ENCODE measurements at regions not wholly inside any gene's neighbourhood (a gene's known extent, or its start where the extent isn't known, plus 50 kb on each side); places are given as distances from the start of the nearest gene placed in this dataset.

GRCh38 chr2:15720561-15721307, 129.1 kb downstream of the DDX1 start:
- no peak for DNase-seq

DNA sequence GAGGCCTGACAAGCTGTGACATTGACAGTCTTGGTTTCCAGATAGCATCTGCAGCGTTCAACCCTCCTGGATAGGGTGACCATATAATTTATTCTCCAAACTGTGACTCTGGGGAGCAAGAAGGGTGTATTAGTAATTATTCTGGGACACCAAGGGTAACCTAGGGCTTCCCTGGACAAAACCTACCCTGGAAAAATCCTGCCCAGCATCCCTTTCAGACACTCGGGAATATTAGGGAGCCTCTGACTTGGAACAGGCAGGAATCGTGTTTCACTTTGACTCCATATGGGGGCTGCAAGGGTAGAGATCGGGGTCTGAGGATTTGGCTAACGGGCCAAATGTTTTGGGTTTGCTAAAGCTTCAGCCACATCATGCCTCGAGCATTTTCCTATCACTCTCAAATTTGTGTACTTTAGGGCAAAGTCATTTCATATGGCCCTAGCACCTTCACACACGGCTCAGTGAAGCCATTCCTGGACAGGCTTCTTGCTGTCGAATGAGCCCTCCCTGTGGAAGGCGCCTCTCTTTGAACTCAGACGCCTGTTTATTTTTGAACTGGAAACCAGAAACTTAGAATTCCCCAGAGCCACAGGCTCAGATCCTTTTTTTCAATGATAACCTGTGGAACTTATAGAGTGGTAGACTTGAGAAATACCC, 129.9 kb downstream of the DDX1 start:
- no peak for DNase-seq

DNA sequence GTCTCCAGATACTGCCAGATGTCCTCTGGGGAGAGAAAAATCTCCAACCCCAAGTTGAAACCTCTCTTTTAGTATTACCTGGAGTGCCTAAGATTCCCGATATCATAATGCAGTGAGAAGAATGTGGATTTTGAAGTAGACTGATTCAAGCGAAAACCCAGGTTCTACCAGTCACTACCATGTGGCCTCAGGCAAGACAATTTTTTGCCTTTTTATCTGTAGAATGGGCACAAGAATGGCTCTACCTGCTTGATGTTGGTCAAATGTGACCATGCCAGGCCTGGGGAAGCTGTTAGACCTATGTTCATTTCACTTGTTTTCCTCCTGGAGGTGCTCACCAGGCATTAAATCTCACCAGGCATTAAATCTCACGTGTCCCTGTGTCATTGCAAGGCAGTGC, 131.3 kb downstream of the DDX1 start:
- DNase-seq, result no peak

- no peak for DNase-seq
Measured at GRCh38 chr2:15724235-15724634, 132.6 kb downstream of the DDX1 start.

GRCh38 chr2:15725101-15725781, 133.6 kb downstream of the DDX1 start:
- no peak for DNase-seq

- DNase-seq, result no peak
Measured at GRCh38 chr2:15725782-15726112, 134.1 kb downstream of the DDX1 start.

- DNase-seq, result no peak
Measured at GRCh38 chr2:15726321-15727057, 134.8 kb downstream of the DDX1 start.

GRCh38 chr2:15727396-15728244, 136.0 kb downstream of the DDX1 start:
- no peak for DNase-seq

DNA sequence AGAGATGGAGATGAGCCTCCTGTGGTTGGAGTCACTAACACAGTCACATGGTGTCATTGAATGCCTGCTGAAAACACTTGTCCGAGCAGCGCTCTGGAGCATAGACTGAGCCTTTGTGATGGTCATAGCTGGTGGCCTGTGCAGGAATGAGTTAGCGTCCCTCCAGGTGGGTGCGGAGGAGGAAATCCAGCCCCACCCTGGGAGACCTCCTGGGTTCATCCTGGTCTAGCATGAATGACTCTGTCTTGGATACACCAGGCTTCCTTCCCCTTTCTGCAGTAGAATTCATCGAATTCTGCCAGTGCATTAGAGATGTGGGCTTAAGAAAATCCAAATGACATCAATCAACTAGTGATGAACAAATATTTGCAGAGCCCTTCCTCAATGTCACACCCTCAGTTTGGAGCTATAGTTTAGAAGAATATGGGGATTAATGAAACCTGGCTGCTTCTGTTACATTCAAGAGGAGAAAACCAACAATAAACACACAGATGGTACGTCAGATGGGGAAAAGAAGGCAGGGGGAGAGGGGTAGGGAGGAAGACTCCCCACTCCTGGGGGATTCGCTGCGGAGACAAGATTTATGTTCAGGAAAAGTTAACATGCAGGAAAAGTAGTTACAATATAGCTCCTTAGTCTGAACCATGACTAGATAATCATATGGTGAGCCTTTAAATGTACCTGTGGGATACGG, 136.7 kb downstream of the DDX1 start:
- no peak for DNase-seq

DNA sequence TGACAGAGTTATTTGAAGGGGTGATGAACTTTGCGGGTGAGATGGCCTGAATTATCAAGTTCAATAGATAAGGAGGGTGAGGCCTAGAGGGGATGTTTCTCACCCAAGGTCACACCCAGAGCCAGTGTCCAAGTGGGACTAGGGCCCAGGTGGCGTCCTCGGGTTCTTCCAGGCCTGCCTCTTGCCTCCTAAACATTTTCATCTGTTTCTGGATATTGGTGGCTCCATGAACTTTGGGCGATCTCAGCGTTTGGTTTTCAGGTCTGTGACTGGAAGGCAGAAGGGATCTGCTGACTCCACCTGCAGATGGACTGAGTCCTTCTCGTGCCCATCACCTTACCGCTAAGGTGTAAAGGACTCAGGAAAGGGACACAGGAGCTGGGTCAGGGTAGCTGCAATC, 137.3 kb downstream of the DDX1 start:
- DNase-seq, result no peak

- peak; percentile 51 for DNase-seq
Measured at GRCh38 chr2:15729709-15730544, 138.3 kb downstream of the DDX1 start.

- peak; percentile 61 for DNase-seq
Measured at GRCh38 chr2:15730545-15731212, 139.0 kb downstream of the DDX1 start.

- DNase-seq, result no peak
Measured at GRCh38 chr2:15731213-15731888, 139.7 kb downstream of the DDX1 start.

DNA sequence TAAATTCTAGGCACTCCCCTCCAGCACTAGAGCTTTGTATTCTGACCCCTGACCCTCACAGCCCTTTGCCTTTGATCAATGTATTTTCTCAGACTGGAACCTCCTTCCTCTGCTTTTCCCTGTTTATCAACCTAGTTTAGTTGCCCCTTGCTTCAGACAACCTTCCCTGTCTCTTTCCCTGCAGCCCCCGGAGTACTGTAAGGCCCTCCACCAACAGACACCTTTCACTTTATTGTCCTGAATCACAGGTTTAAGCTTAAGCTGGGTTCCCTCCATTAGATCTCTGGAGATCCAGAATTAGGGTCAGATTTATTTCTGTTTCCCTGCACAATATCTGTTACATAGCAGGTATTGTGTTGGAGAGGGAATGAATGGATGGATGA, 140.2 kb downstream of the DDX1 start:
- no peak for DNase-seq

GRCh38 chr2:15732341-15733077, 140.8 kb downstream of the DDX1 start:
- no peak for DNase-seq

DNA sequence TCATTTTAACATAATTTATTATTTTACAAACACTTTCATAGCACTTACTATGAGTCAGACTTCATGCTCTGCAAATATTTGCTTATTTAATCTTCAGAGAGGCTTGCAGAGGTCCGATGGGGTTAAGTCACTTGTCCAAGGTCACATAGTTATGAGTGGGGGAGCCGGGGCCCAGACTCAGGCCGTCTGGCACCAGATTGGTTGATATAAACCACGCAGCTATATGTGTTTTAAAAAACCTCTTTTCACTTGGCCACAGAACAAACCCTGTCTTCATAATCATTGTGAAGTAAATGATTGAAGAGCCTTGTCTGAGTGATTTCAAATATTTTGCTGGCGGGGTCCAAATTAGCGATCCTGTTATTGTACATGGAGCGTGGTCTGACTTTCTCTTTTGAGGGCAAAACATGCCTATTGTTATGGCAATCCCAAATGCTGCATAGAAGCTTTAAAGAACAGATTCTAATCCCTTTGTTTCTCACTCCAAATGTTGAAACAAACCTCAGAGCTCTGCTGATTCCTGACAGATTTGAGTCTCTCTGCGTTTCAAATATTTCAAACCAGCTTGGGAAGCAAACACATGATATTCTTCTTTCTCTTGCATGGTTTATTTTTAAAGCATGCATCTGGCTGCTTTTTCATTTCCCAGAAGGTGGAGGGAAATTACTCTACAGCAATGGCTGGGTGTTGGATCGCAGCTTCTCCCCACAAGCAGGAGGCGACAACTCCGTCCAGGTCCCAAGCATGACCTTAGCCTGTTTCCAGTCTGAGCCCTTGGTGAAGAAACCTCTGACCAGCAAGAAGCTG, 142.4 kb downstream of the DDX1 start:
- no peak for DNase-seq

DNA sequence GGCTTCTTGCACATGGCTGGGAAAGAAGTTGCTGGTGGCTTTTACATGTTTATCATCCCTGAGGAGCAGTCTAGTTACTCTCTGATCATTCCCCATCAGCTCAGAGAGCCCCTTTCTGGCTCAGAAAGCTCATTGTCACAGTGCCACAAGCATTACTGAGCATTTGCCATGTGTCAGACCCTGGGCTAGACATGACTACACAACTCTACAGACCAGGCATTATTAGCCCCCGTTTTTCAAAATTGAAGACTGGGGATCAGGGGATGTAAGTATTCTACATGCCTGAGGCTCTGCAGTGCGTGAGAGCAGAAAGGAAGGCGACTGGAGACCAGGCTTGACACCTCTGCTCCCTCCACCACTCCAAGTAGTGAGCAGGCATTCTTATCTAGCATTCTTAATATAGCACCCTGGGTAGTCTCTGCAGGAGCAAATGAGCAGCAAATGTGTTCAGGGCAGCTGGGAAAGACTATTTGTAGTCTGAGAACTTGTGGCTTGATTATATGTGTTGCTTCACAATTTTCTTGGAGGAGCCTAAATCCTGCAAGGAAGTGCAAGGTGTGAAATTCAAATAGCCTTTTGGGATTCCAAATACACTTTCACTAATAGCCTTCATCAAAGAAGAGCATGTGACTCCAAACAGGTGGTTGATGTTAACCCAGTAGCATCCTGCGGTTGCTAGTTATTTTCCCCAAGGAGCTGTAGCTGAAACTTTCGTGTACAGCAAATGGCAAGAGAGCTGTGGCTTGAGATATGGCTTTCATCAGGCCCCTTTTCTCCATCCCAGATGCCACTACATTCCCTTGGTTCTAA, 143.2 kb downstream of the DDX1 start:
- no peak for DNase-seq
